HepG2 (cell line): ENCODE measurements at regions not wholly inside any gene's neighbourhood (a gene's known extent, or its start where the extent isn't known, plus 50 kb on each side); places are given as distances from the start of the nearest gene placed in this dataset.

Source experiments
- ATAC-seq: fragments of 200-7000 bp; cut with Tn5 transposase; 3 replicates; pipeline ENCODE4 v1.9.1; 2020; ENCODE audit warnings: mild to moderate bottlenecking, moderate library complexity
- BruUV-seq: library from RNA; stranded (reverse); fragments of 400-500 nt; replicated peaks from 2 replicates; lab custom pipeline; 2021; lab: Mats Ljungman, UMichigan
- CTCF ChIA-PET: fragments of 300-600 bp; formaldehyde crosslinking; extraction: SDS; loops from one replicate; lab custom pipeline; 2021; ENCODE audit warnings: low total read pairs, inconsistent platforms, low intra/inter-chr PET ratio; lab: Yijun Ruan, JAX
- POLR2A ChIA-PET: fragments of 350-600 bp; sonication (Branson Sonifier 250); formaldehyde crosslinking; loops from one replicate; lab custom pipeline; 2020; ENCODE audit warnings: antibody characterized with exemption, inconsistent platforms; lab: Yijun Ruan, JAX
- DNase-seq: peaks from one replicate; pipeline ENCODE4 v3.0.0-alpha.2; 2015; ENCODE audit warnings: low spot score
- FAIRE-seq: peaks from 3 replicates; lab custom pipeline; 2011; peaks lifted over from hg19 to GRCh38; lab: Jason Lieb, UNC
- H2AFZ ChIP-seq: one replicate; pipeline ENCODE4 v1.6.1; 2011; ENCODE audit warnings: low read length, inconsistent platforms
- H3K27ac ChIP-seq: fragments of 300-600 bp; 3 replicates; pipeline ENCODE4 v1.8.0; 2011; ENCODE audit warnings: mixed run types, mild to moderate bottlenecking, mixed read lengths, low read length, inconsistent platforms; ENCODE audit not compliant: insufficient read depth; ENCODE audit errors: extremely low read length
- H3K27me3 ChIP-seq, 2 experiments: fragments of 200-600 bp in 1 of 2; 2 replicates in 1 of 2; 3 replicates in 1 of 2; pipeline versions ENCODE4 v1.6.0 to v1.8.0; 2011; ENCODE audit warnings: low read length in 2 of 2, mild to moderate bottlenecking in 2 of 2, moderate library complexity in 2 of 2, inconsistent platforms in 1 of 2; ENCODE audit not compliant: insufficient read depth in 2 of 2, control insufficient read depth in 1 of 2
- H3K36me3 ChIP-seq, 2 experiments: fragments of 200-600 bp in 1 of 2; replicated peaks in 1 of 2; 2 replicates in 1 of 2; 3 replicates in 1 of 2; pipeline versions ENCODE4 v1.5.1 to v1.8.0; 2011; ENCODE audit warnings: low read length in 2 of 2, inconsistent platforms in 1 of 2; ENCODE audit not compliant: insufficient read depth in 2 of 2, control insufficient read depth in 1 of 2
- H3K4me1 ChIP-seq: 2 replicates; pipeline ENCODE4 v1.5.1; 2012; ENCODE audit warnings: low read length, inconsistent platforms; ENCODE audit not compliant: insufficient read depth
- H3K4me2 ChIP-seq: 2 replicates; pipeline ENCODE4 v1.6.0; 2011; ENCODE audit warnings: low read depth, low read length, inconsistent platforms
- H3K4me3 ChIP-seq, 3 experiments: fragments of 200-600 bp in 1 of 3; sonication (generic), shearing (Covaris generic) in 1 of 3; replicated peaks in 1 of 3; 2 replicates each; pipeline ENCODE4 v1.5.1; 2011 to 2016; ENCODE audit warnings: low read length in 3 of 3, inconsistent platforms in 2 of 3, low read depth in 2 of 3, mild to moderate bottlenecking in 2 of 3, control low read depth in 1 of 3, mixed read lengths in 1 of 3; ENCODE audit not compliant: insufficient read depth in 1 of 3
- H3K79me2 ChIP-seq: one replicate; pipeline ENCODE4 v1.6.1; 2011; ENCODE audit warnings: low read length, inconsistent platforms; ENCODE audit not compliant: insufficient read depth
- H3K9ac ChIP-seq: 2 replicates; pipeline ENCODE4 v1.6.0; 2011; ENCODE audit warnings: mild to moderate bottlenecking, low read depth, low read length, inconsistent platforms; ENCODE audit not compliant: insufficient read depth
- H3K9me3 ChIP-seq: 2 replicates; pipeline ENCODE4 v1.5.1; 2012; ENCODE audit warnings: mild to moderate bottlenecking, low read length
- H4K20me1 ChIP-seq: 2 replicates; pipeline ENCODE4 v1.6.0; 2011; ENCODE audit warnings: inconsistent platforms, mild to moderate bottlenecking, low read length, moderate library complexity; ENCODE audit not compliant: insufficient read depth
- CBX1 ChIP-seq: IDR thresholded peaks from one replicate; pipeline ENCODE4 v1.6.1; 2016; ENCODE audit warnings: antibody characterized with exemption, low read depth
- KLF16 ChIP-seq, 2 experiments: sonication (generic) in 1 of 2; formaldehyde crosslinking in 1 of 2; IDR thresholded peaks; 2 replicates each; pipeline versions ENCODE4 v1.6.1 to v1.8.0; 2016 to 2023; ENCODE audit warnings: missing genetic modification reagents in 2 of 2, missing compliant biosample characterization in 1 of 2
- NCOA5 ChIP-seq: sonication (generic); formaldehyde crosslinking; IDR thresholded peaks from 2 replicates; pipeline ENCODE4 v1.4.0; 2020; ENCODE audit warnings: missing genetic modification reagents
- POLR2A ChIP-seq, 2 experiments: IDR thresholded peaks; 2 replicates each; pipeline ENCODE4 v1.6.1; 2011; ENCODE audit warnings: low read depth in 2 of 2, low read length in 2 of 2, mild to moderate bottlenecking in 1 of 2, moderate library complexity in 1 of 2; ENCODE audit not compliant: insufficient read depth in 1 of 2
- SIN3B ChIP-seq: fragments of 150-350 bp; IDR thresholded peaks from 2 replicates; pipeline ENCODE4 v1.6.1; 2014; ENCODE audit warnings: low read length
- SIX4 ChIP-seq: sonication (generic); formaldehyde crosslinking; IDR thresholded peaks from 2 replicates; pipeline ENCODE4 v1.4.0; 2020; ENCODE audit warnings: missing genetic modification reagents
- TCF7 ChIP-seq: sonication (generic); IDR thresholded peaks from 2 replicates; pipeline ENCODE4 v1.6.1; 2016; ENCODE audit warnings: antibody characterized with exemption, low read depth
- ZNF205 ChIP-seq: IDR thresholded peaks from 2 replicates; pipeline ENCODE4 v1.6.1; 2018; ENCODE audit warnings: missing biosample characterization, missing genetic modification reagents
- ZNF569 ChIP-seq: sonication (generic); formaldehyde crosslinking; IDR thresholded peaks from 2 replicates; pipeline ENCODE4 v1.5.0; 2020; ENCODE audit warnings: mild to moderate bottlenecking, missing genetic modification reagents, moderate library complexity, borderline replicate concordance
- WGBS: methylation state at CpG from one replicate; pipeline ENCODE4 v1.1.6; 2017; ENCODE audit warnings: low lambda C conversion rate; 5-methylcytosine and 5-hydroxymethylcytosine counted together
- in situ Hi-C: cut with HindIII; loops from 2 replicates; pipeline ENCODE4 v1.10.0; 2017; ENCODE audit warnings: low pct_unique_long_range_greater_than_20kb; ENCODE audit not compliant: extremely low pct_ligation_motif_present
- intact Hi-C: fragments of 100-400 bp; cut with micrococcal nuclease; formaldehyde crosslinking; loops from one replicate; pipeline ENCODE4 v1.10.0; 2022; ENCODE audit not compliant: unreplicated experiment
- TF ChIP-seq, protein P1 (sequence below): sonication (generic); formaldehyde crosslinking; IDR thresholded peaks from 2 replicates; pipeline ENCODE4 v1.4.0; 2020; ENCODE audit warnings: missing genetic modification reagents
- TF ChIP-seq, protein P2 (sequence below): sonication (generic); formaldehyde crosslinking; conservative IDR thresholded peaks from 2 replicates; pipeline ENCODE4 v1.5.0; 2020; ENCODE audit warnings: missing genetic modification reagents
- TF ChIP-seq, protein P3 (sequence below): sonication (generic); formaldehyde crosslinking; IDR thresholded peaks from 2 replicates; pipeline ENCODE4 v1.5.0; 2020; ENCODE audit warnings: mild to moderate bottlenecking, missing genetic modification reagents
- TF ChIP-seq, protein P4 (sequence below): sonication (generic); formaldehyde crosslinking; IDR thresholded peaks from 2 replicates; pipeline ENCODE4 v1.4.0; 2020; ENCODE audit warnings: missing genetic modification reagents
- TF ChIP-seq, protein P5 (sequence below): sonication (generic); formaldehyde crosslinking; conservative IDR thresholded peaks from 2 replicates; pipeline ENCODE4 v1.8.0; 2022; ENCODE audit warnings: low read depth, missing genetic modification reagents
- TF ChIP-seq, protein P6 (sequence below): sonication (generic); formaldehyde crosslinking; IDR thresholded peaks from 2 replicates; pipeline ENCODE4 v1.9.0; 2021; ENCODE audit warnings: missing genetic modification reagents, borderline replicate concordance

DNA sequence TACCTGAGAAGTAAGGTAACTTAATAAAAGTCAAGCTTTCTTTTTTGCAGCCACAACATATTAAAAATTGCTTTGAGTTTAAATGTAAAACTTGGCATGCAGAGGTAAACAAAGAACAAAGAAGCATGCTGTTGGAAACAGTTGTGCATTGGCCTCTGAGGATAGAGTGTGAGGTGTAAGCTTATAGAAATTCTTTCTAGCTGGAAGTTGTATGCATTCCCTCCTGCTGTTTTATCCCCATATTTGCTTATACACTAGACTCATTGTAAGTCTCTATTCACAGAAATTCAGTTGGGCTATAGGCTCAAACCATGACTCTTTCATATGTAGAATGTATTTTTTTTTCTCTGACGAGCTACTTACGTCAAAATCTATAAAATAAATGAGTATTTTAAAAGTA lies 316.3 kb downstream of the SLC6A15 start (continued):
- TF ChIP-seq, protein P1, sequence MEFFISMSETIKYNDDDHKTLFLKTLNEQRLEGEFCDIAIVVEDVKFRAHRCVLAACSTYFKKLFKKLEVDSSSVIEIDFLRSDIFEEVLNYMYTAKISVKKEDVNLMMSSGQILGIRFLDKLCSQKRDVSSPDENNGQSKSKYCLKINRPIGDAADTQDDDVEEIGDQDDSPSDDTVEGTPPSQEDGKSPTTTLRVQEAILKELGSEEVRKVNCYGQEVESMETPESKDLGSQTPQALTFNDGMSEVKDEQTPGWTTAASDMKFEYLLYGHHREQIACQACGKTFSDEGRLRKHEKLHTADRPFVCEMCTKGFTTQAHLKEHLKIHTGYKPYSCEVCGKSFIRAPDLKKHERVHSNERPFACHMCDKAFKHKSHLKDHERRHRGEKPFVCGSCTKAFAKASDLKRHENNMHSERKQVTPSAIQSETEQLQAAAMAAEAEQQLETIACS (CRISPR knock-in tag) = no peak

DNA sequence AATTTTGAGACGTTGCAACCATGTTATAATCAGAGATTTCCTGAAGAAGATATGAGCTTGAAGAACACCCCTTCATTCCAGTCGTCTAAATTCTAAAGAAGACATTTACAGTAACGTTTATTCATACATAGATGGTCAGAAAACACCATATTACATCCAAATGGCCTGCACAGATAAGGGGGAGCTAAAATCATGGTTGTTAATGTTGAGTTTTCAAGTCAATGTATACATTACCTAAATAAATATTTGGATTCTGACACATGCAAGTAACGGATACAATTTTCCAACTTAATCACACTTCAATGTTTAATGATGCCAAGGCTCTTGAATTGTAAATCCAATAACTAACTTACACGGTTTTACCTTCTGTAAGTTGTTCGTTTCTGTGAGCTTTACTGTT lies 318.4 kb downstream of the SLC6A15 start:
- BruUV-seq = no TSS peak
- no peaks in the 10 kb centered on the region for H3K36me3 ChIP-seq
- ChIA-PET CTCF (no interaction called here), POLR2A (no interaction called here)
- no peak overlapping the region for H2AFZ ChIP-seq
- intact Hi-C loops (no loop called here), in situ Hi-C loops (no loop called here)
- H3K4me3 ChIP-seq = no peak overlapping the region
- ATAC-seq (no peak), DNase-seq (no peak), FAIRE-seq (no peak)
- H3K27ac ChIP-seq = no peak overlapping the region
- TF ChIP-seq NCOA5 (CRISPR knock-in tag) (no peak), SIX4 (CRISPR knock-in tag) (no peak), POLR2A (IDR thresholded peaks at IDR 0.05; ENCODE audit: insufficient read depth in 1 of 2, low read depth in 2 of 2, low read length in 2 of 2) (no peak), TCF7 (no peak), KLF16 (CRISPR knock-in tag; IDR thresholded peaks at IDR 0.05) (no peak), CBX1 (no peak), ZNF569 (CRISPR knock-in tag) (no peak), SIN3B (no peak), ZNF205 (CRISPR knock-in tag) (no peak)
- TF ChIP-seq, protein P2, sequence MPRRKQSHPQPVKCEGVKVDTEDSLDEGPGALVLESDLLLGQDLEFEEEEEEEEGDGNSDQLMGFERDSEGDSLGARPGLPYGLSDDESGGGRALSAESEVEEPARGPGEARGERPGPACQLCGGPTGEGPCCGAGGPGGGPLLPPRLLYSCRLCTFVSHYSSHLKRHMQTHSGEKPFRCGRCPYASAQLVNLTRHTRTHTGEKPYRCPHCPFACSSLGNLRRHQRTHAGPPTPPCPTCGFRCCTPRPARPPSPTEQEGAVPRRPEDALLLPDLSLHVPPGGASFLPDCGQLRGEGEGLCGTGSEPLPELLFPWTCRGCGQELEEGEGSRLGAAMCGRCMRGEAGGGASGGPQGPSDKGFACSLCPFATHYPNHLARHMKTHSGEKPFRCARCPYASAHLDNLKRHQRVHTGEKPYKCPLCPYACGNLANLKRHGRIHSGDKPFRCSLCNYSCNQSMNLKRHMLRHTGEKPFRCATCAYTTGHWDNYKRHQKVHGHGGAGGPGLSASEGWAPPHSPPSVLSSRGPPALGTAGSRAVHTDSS (CRISPR knock-in tag) = no peak
- TF ChIP-seq, protein P3, sequence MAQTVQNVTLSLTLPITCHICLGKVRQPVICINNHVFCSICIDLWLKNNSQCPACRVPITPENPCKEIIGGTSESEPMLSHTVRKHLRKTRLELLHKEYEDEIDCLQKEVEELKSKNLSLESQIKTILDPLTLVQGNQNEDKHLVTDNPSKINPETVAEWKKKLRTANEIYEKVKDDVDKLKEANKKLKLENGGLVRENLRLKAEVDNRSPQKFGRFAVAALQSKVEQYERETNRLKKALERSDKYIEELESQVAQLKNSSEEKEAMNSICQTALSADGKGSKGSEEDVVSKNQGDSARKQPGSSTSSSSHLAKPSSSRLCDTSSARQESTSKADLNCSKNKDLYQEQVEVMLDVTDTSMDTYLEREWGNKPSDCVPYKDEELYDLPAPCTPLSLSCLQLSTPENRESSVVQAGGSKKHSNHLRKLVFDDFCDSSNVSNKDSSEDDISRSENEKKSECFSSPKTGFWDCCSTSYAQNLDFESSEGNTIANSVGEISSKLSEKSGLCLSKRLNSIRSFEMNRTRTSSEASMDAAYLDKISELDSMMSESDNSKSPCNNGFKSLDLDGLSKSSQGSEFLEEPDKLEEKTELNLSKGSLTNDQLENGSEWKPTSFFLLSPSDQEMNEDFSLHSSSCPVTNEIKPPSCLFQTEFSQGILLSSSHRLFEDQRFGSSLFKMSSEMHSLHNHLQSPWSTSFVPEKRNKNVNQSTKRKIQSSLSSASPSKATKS (CRISPR knock-in tag) = no peak
- TF ChIP-seq, protein P4, sequence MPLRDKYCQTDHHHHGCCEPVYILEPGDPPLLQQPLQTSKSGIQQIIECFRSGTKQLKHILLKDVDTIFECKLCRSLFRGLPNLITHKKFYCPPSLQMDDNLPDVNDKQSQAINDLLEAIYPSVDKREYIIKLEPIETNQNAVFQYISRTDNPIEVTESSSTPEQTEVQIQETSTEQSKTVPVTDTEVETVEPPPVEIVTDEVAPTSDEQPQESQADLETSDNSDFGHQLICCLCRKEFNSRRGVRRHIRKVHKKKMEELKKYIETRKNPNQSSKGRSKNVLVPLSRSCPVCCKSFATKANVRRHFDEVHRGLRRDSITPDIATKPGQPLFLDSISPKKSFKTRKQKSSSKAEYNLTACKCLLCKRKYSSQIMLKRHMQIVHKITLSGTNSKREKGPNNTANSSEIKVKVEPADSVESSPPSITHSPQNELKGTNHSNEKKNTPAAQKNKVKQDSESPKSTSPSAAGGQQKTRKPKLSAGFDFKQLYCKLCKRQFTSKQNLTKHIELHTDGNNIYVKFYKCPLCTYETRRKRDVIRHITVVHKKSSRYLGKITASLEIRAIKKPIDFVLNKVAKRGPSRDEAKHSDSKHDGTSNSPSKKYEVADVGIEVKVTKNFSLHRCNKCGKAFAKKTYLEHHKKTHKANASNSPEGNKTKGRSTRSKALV (CRISPR knock-in tag) = no peak
- TF ChIP-seq, protein P5, sequence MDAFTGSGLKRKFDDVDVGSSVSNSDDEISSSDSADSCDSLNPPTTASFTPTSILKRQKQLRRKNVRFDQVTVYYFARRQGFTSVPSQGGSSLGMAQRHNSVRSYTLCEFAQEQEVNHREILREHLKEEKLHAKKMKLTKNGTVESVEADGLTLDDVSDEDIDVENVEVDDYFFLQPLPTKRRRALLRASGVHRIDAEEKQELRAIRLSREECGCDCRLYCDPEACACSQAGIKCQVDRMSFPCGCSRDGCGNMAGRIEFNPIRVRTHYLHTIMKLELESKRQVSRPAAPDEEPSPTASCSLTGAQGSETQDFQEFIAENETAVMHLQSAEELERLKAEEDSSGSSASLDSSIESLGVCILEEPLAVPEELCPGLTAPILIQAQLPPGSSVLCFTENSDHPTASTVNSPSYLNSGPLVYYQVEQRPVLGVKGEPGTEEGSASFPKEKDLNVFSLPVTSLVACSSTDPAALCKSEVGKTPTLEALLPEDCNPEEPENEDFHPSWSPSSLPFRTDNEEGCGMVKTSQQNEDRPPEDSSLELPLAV = no peak
- TF ChIP-seq, protein P6, sequence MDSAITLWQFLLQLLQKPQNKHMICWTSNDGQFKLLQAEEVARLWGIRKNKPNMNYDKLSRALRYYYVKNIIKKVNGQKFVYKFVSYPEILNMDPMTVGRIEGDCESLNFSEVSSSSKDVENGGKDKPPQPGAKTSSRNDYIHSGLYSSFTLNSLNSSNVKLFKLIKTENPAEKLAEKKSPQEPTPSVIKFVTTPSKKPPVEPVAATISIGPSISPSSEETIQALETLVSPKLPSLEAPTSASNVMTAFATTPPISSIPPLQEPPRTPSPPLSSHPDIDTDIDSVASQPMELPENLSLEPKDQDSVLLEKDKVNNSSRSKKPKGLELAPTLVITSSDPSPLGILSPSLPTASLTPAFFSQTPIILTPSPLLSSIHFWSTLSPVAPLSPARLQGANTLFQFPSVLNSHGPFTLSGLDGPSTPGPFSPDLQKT (CRISPR knock-in tag) = no peak
- no peaks in the 10 kb centered on the region for H3K9me3 ChIP-seq
- H3K27me3 ChIP-seq = no peaks in the 10 kb centered on the region
- no peak overlapping the region for H3K4me2 ChIP-seq
- 0% methylated on average over 6 of the region's 6 CpGs for WGBS
- H3K4me1 ChIP-seq = no peaks in the 10 kb centered on the region
- H4K20me1 ChIP-seq = no peaks in the 10 kb centered on the region
- no peak overlapping the region for H3K9ac ChIP-seq
- no peaks in the 10 kb centered on the region for H3K79me2 ChIP-seq
